RPMI7951 (cell line): ENCODE measurements at regions not wholly inside any gene's neighbourhood (a gene's known extent, or its start where the extent isn't known, plus 50 kb on each side); places are given as distances from the start of the nearest gene placed in this dataset.
A peak's percentile ranks its signal among the peaks of the same experiment; 100 is the strongest.
"Not testable (repeated sequence)": the region's sequence is repeated elsewhere in the genome, so short reads cannot be mapped to it uniquely, and the experiment has no call there.

ENCODE experiments used
- DNase-seq: peaks from one replicate; pipeline ENCODE4 v3.0.0-alpha.2; 2012; ENCODE audit warnings: low read depth

- DNase-seq, result not testable (repeated sequence)
These were observed 54.0 kb upstream of the WWC2 start for GRCh38 chr4:183044924-183045640.

- peak; percentile 66 for DNase-seq
These were observed 60.6 kb upstream of the WWC2 start for GRCh38 chr4:183038436-183038835.

GRCh38 chr4:183035726-183036415 is 63.2 kb upstream of the WWC2 start:
- no peak for DNase-seq

- no peak for DNase-seq
These were observed 63.8 kb upstream of the WWC2 start for GRCh38 chr4:183035256-183035655.

GRCh38 chr4:183030823-183031222 is 68.2 kb upstream of the WWC2 start:
- no peak for DNase-seq

- DNase-seq, result no peak
These were observed 68.7 kb upstream of the WWC2 start for GRCh38 chr4:183030309-183030708.

- no peak for DNase-seq
These were observed 69.7 kb upstream of the WWC2 start for GRCh38 chr4:183029365-183029764.

- DNase-seq, result no peak
These were observed 72.4 kb upstream of the WWC2 start for GRCh38 chr4:183026701-183027100.

- DNase-seq, result no peak
These were observed 76.4 kb upstream of the WWC2 start for GRCh38 chr4:183022617-183023016.

- no peak for DNase-seq
These were observed 81.1 kb upstream of the WWC2 start for GRCh38 chr4:183017962-183018361.

- DNase-seq, result peak; percentile 12
These were observed 84.5 kb upstream of the WWC2 start for GRCh38 chr4:183014361-183015084.

GRCh38 chr4:183013730-183014002 is 85.4 kb upstream of the WWC2 start:
- no peak for DNase-seq

- DNase-seq, result no peak
These were observed 86.0 kb upstream of the WWC2 start for GRCh38 chr4:183012879-183013729.

- DNase-seq, result peak; percentile 51
These were observed 87.7 kb upstream of the WWC2 start for GRCh38 chr4:183011213-183011907.

- DNase-seq, result no peak
These were observed 90.6 kb upstream of the WWC2 start for GRCh38 chr4:183008492-183008891.

- DNase-seq, result not testable (repeated sequence)
These were observed 87.2 kb upstream of the DCTD start for GRCh38 chr4:183004370-183004769.

- DNase-seq, result no peak
These were observed 77.0 kb upstream of the DCTD start for GRCh38 chr4:182994171-182994570.

- peak; percentile 97 for DNase-seq
These were observed 61.1 kb upstream of the DCTD start for GRCh38 chr4:182978152-182978827.

- peak; percentile 95 for DNase-seq
These were observed 58.6 kb upstream of the DCTD start for GRCh38 chr4:182975806-182976205.

- DNase-seq, result no peak
These were observed 56.8 kb upstream of the DCTD start for GRCh38 chr4:182973941-182974340.

GRCh38 chr4:182973511-182973911 is 56.3 kb upstream of the DCTD start:
- peak; percentile 28 for DNase-seq
